ENCODE measurements at regions not wholly inside any gene's neighbourhood (a gene's known extent, or its start where the extent isn't known, plus 50 kb on each side); places are given as distances from the start of the nearest gene placed in this dataset.

DNA sequence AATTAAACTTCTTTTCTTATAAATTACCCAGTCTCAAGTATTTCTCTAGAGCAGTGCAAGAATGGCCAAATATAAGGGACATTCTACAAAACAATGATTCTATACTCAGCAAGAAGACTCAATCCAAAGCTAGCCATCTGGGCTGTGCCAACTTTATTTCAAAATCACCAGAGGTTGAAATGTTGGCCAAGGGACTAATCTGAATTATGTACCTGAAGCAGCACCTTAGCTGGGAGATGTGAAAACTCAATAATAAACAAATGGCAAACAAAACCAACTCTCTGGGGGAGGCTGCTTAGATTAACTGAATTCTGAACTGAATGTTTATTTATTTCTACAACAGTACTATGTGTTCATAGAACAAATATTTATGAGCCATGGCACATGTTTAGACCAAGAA, 251.3 kb downstream of the RDH14 start:
- Histone ChIP-seq H2AFZ (ENCODE audit: insufficient read depth, low read depth, low read length, poor library complexity, severe bottlenecking) (no peak overlapping the region), H3K36me3 (replicated peaks in 1 of 2; ENCODE audit: control extremely low read depth in 1 of 2, control insufficient read depth in 1 of 2, extremely low read depth in 1 of 2, insufficient read depth in 2 of 2, low read length in 1 of 2) (no peaks in the 10 kb centered on the region), H3K79me2 (ENCODE audit: control insufficient read depth, insufficient read depth, low read length) (no peaks in the 10 kb centered on the region), H3K9ac (ENCODE audit: low read length) (no peak overlapping the region), H3K4me3 (ENCODE audit: control extremely low read depth in 1 of 5, extremely low read depth in 1 of 5, insufficient read depth in 1 of 5, low read depth in 2 of 5, low read length in 4 of 5) (no peak overlapping the region), H3K4me1 (ENCODE audit: control insufficient read depth in 2 of 2, insufficient read depth in 2 of 2, low read length in 2 of 2) (no peaks in the 10 kb centered on the region), H3K4me2 (replicated peaks; ENCODE audit: low read depth, low read length, poor library complexity, severe bottlenecking) (no peak overlapping the region), H3K9me3 (ENCODE audit: control extremely low read depth in 1 of 3, control insufficient read depth in 2 of 3, insufficient read depth in 1 of 3, low read length in 2 of 3) (no peaks in the 10 kb centered on the region), H3K27me3 (replicated peaks in 1 of 4; ENCODE audit: control extremely low read depth in 1 of 4, control insufficient read depth in 3 of 4, insufficient read depth in 4 of 4, low read length in 3 of 4) (no peaks in the 10 kb centered on the region), H4K20me1 (ENCODE audit: control insufficient read depth, insufficient read depth, low read length, poor library complexity, severe bottlenecking) (no peaks in the 10 kb centered on the region), H3K27ac (ENCODE audit: low read length in 2 of 2) (no peak overlapping the region)
- POLR2A ChIA-PET = no interaction called here
- Mint-ChIP-seq H3K4me1 (no peaks in the 10 kb centered on the region), H3K27ac (no peak overlapping the region), H3K9me3 (ENCODE audit: insufficient read depth) (peaks cover 4% of the 10 kb centered on the region), H3K27me3 (peaks cover 5% of the 10 kb centered on the region), H3K4me3 (no peak overlapping the region)
- CTCF ChIA-PET = no interaction called here
- no peak for DNase-seq
- no peak for TF ChIP-seq CTCF (IDR thresholded peaks at IDR 0.05)
- TF ChIP-seq EZH2 (IDR thresholded peaks at IDR 0.05; ENCODE audit: borderline replicate concordance, insufficient read depth, low read depth, low read length, poor library complexity, severe bottlenecking) = no peak
- ATAC-seq (ENCODE audit: low read depth) = no peak
- intact Hi-C loops (cut with micrococcal nuclease) = no loop called here

- Mint-ChIP-seq H3K9me3 (ENCODE audit: insufficient read depth) (no peaks in the 10 kb centered on the region), H3K4me1 (no peaks in the 10 kb centered on the region), H3K27ac (no peak overlapping the region), H3K27me3 (peaks cover 7% of the 10 kb centered on the region), H3K4me3 (no peak overlapping the region)
- H3K9ac ChIP-seq (ENCODE audit: low read length) = no peak overlapping the region
- no peaks in the 10 kb centered on the region for H3K4me1 ChIP-seq (ENCODE audit: control insufficient read depth in 2 of 2, insufficient read depth in 2 of 2, low read length in 2 of 2)
- TF ChIP-seq CTCF (IDR thresholded peaks at IDR 0.05) (no peak), EZH2 (IDR thresholded peaks at IDR 0.05; ENCODE audit: borderline replicate concordance, insufficient read depth, low read depth, low read length, poor library complexity, severe bottlenecking) (no peak)
- no peak overlapping the region for H2AFZ ChIP-seq (ENCODE audit: insufficient read depth, low read depth, low read length, poor library complexity, severe bottlenecking)
- ATAC-seq (ENCODE audit: low read depth) (no peak), DNase-seq (no peak)
- no peak overlapping the region for H3K27ac ChIP-seq (ENCODE audit: low read length in 2 of 2)
- H3K27me3 ChIP-seq (replicated peaks in 1 of 4; ENCODE audit: control extremely low read depth in 1 of 4, control insufficient read depth in 3 of 4, insufficient read depth in 4 of 4, low read length in 3 of 4) = no peaks in the 10 kb centered on the region
- no peaks in the 10 kb centered on the region for H3K9me3 ChIP-seq (ENCODE audit: control extremely low read depth in 1 of 3, control insufficient read depth in 2 of 3, insufficient read depth in 1 of 3, low read length in 2 of 3)
- H3K36me3 ChIP-seq (replicated peaks in 1 of 2; ENCODE audit: control extremely low read depth in 1 of 2, control insufficient read depth in 1 of 2, extremely low read depth in 1 of 2, insufficient read depth in 2 of 2, low read length in 1 of 2) = no peaks in the 10 kb centered on the region
- no peaks in the 10 kb centered on the region for H3K79me2 ChIP-seq (ENCODE audit: control insufficient read depth, insufficient read depth, low read length)
- no peak overlapping the region for H3K4me2 ChIP-seq (replicated peaks; ENCODE audit: low read depth, low read length, poor library complexity, severe bottlenecking)
- CTCF ChIA-PET = no interaction called here
- H3K4me3 ChIP-seq (ENCODE audit: control extremely low read depth in 1 of 5, extremely low read depth in 1 of 5, insufficient read depth in 1 of 5, low read depth in 2 of 5, low read length in 4 of 5) = no peak overlapping the region
- H4K20me1 ChIP-seq (ENCODE audit: control insufficient read depth, insufficient read depth, low read length, poor library complexity, severe bottlenecking) = no peaks in the 10 kb centered on the region
- intact Hi-C loops (cut with micrococcal nuclease) = no loop called here
- WGBS (ENCODE audit: insufficient coverage) = no CpG with 5 or more reads among the region's 3 CpGs
- POLR2A ChIA-PET = no interaction called here
These were observed 255.6 kb downstream of the RDH14 start for GRCh38 chr2:18304849-18305248.

Data from B cell (primary cell).